ENCODE measurements at regions not wholly inside any gene's neighbourhood (a gene's known extent, or its start where the extent isn't known, plus 50 kb on each side); places are given as distances from the start of the nearest gene placed in this dataset.

- DNase-seq (ENCODE audit: low spot score) = no peak
Observed at GRCh38 chr6:121920616-121921015, 478.8 kb upstream of the HSF2 start.

- no peak for DNase-seq (ENCODE audit: low spot score)
Observed at GRCh38 chr6:121925024-121925423, 474.4 kb upstream of the HSF2 start.

- DNase-seq (ENCODE audit: low spot score) = no peak
Observed at GRCh38 chr6:121925534-121926255, 473.8 kb upstream of the HSF2 start.

- no peak for DNase-seq (ENCODE audit: low spot score)
Observed at GRCh38 chr6:121929301-121929700, 470.2 kb upstream of the HSF2 start.

- DNase-seq (ENCODE audit: low spot score) = peak; percentile 91
Observed at GRCh38 chr6:121932076-121932991, 467.1 kb upstream of the HSF2 start.

GRCh38 chr6:121934451-121934850, 465.0 kb upstream of the HSF2 start:
- DNase-seq (ENCODE audit: low spot score) = no peak

- no peak for DNase-seq (ENCODE audit: low spot score)
Observed at GRCh38 chr6:121940728-121941127, 458.7 kb upstream of the HSF2 start.

- DNase-seq (ENCODE audit: low spot score) = peak; percentile 9
Observed at GRCh38 chr6:121944354-121944753, 455.1 kb upstream of the HSF2 start.

GRCh38 chr6:121951123-121951522, 448.3 kb upstream of the HSF2 start:
- DNase-seq (ENCODE audit: low spot score) = no peak

GRCh38 chr6:121951918-121952379, 447.5 kb upstream of the HSF2 start:
- DNase-seq (ENCODE audit: low spot score) = peak; percentile 77

GRCh38 chr6:121955401-121955800, 444.1 kb upstream of the HSF2 start:
- DNase-seq (ENCODE audit: low spot score) = peak; percentile 4

- no peak for DNase-seq (ENCODE audit: low spot score)
Observed at GRCh38 chr6:121956782-121957181, 442.7 kb upstream of the HSF2 start.

GRCh38 chr6:121959501-121959900, 440.0 kb upstream of the HSF2 start:
- DNase-seq (ENCODE audit: low spot score) = no peak

GRCh38 chr6:121961619-121962125, 437.8 kb upstream of the HSF2 start:
- DNase-seq (ENCODE audit: low spot score) = no peak

- no peak for DNase-seq (ENCODE audit: low spot score)
Observed at GRCh38 chr6:121963826-121964225, 435.6 kb upstream of the HSF2 start.

- DNase-seq (ENCODE audit: low spot score) = no peak
Observed at GRCh38 chr6:121965739-121966138, 433.7 kb upstream of the HSF2 start.

- DNase-seq (ENCODE audit: low spot score) = no peak
Observed at GRCh38 chr6:121967631-121968030, 431.8 kb upstream of the HSF2 start.

GRCh38 chr6:121971931-121972335, 427.5 kb upstream of the HSF2 start:
- peak; percentile 5 for DNase-seq (ENCODE audit: low spot score)

GRCh38 chr6:121984956-121985355, 414.5 kb upstream of the HSF2 start:
- DNase-seq (ENCODE audit: low spot score) = no peak

- no peak for DNase-seq (ENCODE audit: low spot score)
Observed at GRCh38 chr6:121993362-121993761, 406.1 kb upstream of the HSF2 start.

GRCh38 chr6:121994919-121995318, 404.5 kb upstream of the HSF2 start:
- DNase-seq (ENCODE audit: low spot score) = no peak

- DNase-seq (ENCODE audit: low spot score) = no peak
Observed at GRCh38 chr6:121998631-121999030, 400.8 kb upstream of the HSF2 start.
